ENCODE measurements at regions not wholly inside any gene's neighbourhood (a gene's known extent, or its start where the extent isn't known, plus 50 kb on each side); places are given as distances from the start of the nearest gene placed in this dataset.

DNA sequence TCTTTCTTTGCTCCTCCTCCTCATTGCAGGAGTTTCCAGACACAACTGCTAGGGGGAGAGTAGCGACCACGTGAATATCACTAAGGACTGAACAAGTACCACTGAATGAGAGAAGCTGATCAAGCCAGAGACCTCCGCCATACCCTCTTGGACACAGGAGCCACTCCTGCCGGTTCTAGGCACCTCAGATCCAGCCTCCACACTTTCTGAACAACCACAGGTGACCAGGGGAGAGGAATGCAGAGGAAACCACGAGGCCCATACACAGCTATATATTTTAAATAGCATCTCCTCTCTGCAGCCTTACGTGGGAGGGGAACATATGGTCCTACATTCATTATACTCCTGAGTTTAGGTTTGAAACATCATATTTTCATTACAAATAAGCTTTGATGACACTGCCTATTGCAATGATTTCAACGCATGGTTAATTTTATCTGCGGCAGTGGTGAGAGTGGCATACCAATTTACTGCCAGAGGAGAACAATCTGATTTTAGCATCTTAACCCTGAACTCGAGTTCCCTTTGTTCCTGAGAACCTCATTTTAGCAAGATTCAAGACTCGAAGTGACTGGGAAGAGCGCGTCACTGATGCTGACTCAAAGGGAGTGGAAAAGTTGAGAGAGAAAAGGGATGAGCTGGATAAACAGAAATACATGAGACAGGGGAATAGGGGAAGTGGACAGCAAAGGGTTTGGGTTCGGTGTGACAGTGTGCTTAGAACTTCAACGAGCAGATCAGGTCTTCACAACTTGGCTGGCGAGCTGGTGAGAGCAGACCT lies 231.7 kb upstream of the PPARGC1A start:
- in situ Hi-C loops (cut with HindIII; ENCODE audit: low sequenced_read_pairs) = no loop called here

DNA sequence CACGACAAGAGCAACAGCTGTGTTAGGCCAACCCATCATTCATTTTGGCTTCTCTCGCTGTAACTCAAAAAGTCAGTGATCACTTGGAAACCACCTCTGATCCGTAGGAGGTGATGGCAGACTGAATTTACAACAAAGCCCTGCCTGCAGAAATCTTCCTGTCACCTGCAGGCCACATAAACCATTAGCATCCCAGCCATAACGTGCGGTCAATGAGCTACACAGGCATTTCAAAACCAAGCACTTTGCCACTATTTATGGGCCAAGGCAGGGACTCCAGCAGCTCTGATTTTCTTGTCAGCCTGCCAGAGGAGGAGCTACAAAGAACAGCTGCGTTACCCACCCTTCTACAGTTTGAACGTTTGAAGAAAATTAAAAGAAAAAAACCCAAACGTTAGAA lies 228.1 kb upstream of the PPARGC1A start:
- in situ Hi-C loops (cut with HindIII; ENCODE audit: low sequenced_read_pairs) = no loop called here

DNA sequence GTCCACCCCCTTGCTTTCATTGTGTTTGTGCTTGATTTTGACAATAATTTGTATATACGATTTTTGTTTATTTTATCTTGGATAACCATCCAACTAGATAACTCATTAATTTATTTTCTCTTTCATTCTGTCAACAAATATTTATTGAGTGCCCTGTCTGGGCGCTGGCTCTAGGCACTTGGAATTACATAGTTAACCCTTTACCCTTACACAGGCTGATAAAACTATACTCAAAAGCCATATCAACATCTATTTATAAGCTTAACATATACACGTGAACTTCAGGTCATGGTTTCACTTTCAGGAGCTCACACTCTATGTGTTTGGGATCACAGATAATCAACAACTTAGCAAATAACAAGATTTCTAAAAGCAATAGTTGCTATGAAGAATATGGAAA lies 226.3 kb upstream of the PPARGC1A start:
- in situ Hi-C loops (cut with HindIII; ENCODE audit: low sequenced_read_pairs) = no loop called here

DNA sequence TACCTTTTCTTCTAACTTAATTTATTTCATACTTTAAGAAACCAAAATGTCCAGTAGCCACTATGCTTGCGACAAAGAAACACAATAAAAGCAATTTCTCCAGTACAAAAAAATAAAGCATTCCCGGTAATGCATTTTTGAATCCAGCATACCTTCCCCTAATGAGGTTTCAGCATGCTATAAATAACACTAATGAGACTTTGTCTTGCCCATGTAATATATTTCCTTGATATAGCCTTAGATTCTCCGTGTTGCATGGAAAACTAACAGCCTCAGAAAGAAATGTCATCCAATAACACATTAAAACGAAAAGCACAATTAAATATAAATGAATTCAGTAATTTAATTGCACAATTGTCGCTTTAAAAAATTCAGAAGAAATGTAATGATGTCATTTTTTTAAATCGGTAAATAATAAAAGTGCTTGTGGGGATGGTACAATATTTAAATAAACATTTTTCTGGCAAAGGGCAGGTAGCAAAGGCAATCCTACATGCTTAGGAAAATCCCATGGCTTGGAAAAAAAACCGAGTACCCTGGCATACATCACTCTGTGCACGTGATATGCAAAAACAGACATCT lies 225.2 kb upstream of the PPARGC1A start:
- in situ Hi-C loops (cut with HindIII; ENCODE audit: low sequenced_read_pairs) = no loop called here

DNA sequence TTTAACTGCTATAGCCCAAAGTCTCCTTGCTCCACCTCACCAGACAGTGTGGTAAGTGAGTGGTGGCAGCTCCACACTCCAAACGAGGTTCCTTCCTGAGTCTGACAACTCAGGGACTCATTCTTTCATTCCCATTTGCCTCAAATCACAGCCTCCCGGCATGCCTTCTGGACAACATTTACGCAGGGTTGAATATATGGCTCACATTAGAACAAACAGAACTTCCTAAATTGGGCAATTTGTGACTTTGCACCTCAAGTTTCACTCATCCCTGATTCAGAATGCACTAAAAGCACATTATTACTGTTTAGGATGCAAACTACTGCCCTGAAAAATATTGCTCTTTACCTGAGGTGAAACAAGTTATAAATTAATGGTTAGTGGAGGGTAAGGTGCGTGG lies 224.6 kb upstream of the PPARGC1A start:
- in situ Hi-C loops (cut with HindIII; ENCODE audit: low sequenced_read_pairs) = no loop called here

DNA sequence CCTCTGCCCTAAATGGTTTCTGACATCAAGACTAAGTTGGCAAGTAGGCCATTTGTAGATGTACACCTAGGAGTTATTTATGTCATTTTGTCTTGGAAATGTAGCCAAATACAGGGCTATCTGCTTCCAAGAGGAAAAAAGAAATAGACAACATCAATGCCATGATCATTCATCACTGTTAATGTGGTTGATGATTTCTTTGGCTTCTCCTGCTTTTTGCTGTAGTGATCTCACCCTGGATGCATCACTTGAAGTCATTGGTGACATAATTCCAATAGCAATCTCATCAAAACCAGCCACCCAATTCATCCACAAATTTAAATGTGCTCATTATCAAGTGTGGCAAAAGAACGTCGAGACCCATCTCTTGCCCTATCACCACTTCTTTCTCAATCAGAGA lies 222.6 kb upstream of the PPARGC1A start:
- in situ Hi-C loops (cut with HindIII; ENCODE audit: low sequenced_read_pairs) = no loop called here

DNA sequence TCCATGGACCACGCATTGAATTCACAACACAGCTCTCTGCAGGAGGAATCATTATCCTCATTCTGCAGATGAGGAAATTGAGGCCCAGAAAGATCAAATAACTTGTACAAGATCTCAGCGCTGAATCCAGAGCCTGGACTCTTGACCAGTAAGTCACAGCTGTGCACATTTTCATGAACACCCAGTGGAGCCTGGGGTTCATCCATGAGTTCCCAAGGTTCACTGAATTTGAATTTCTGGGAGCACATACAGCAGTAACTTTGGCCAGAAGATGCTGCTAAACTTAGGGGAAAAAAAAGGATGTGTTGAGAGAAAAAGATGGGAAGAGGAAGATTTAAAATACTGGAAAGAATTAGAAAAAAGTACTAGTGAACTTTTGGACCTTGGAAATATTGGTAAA lies 218.7 kb upstream of the PPARGC1A start:
- in situ Hi-C loops (cut with HindIII; ENCODE audit: low sequenced_read_pairs) = no loop called here

DNA sequence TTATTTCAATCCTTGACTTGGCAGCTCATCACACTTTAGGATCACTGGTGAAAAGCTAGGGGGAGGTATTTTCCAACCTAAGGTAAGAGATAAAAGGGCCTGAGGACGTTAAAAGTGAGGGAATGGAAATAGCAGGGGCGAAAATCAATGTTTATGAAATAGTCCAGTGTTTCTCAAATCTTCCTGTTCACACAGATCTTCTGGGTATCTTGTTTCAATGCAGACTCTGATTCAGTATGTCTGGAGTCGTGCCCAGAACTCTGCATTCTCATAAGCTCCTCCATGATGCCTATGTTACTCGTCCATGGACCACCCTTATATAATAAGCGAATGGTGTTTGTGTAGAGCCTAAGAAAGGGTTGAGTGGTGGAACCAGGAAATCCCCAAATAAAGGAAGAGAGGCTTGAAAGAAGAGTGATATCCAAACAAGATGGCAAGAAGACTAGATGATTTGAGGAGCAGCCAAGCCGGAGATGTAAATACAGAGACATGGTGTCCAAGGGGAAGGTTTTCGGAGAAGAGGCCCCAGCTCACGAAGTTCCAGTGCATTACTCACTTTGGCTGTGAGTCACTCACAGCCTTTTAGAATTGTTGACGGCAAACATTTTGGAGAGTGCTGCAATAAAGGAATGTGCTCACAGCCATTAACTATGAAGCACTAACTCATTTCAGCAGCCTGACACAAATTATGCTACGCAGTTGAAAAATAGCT lies 215.6 kb upstream of the PPARGC1A start:
- in situ Hi-C loops (cut with HindIII; ENCODE audit: low sequenced_read_pairs) = no loop called here

DNA sequence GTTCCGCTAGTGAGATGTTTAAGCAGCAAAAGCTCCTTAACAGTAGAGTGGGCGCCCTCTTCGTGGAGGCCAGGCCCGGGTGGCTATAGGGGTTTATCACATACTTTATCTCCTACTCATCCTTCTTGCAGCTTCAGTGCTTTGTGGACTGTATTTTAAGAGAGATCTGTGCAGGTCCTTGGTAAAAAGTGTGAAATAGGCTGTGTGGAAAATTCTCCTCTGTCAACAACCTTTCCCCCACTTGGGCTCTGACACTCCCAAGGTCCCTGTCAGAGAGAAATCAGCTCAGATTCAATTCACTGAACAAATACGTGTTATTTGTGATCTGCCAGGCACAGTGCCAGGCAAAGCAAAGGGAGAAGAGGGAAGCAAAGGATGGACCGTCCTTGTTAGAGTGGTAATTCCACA lies 214.3 kb upstream of the PPARGC1A start:
- in situ Hi-C loops (cut with HindIII; ENCODE audit: low sequenced_read_pairs) = no loop called here

DNA sequence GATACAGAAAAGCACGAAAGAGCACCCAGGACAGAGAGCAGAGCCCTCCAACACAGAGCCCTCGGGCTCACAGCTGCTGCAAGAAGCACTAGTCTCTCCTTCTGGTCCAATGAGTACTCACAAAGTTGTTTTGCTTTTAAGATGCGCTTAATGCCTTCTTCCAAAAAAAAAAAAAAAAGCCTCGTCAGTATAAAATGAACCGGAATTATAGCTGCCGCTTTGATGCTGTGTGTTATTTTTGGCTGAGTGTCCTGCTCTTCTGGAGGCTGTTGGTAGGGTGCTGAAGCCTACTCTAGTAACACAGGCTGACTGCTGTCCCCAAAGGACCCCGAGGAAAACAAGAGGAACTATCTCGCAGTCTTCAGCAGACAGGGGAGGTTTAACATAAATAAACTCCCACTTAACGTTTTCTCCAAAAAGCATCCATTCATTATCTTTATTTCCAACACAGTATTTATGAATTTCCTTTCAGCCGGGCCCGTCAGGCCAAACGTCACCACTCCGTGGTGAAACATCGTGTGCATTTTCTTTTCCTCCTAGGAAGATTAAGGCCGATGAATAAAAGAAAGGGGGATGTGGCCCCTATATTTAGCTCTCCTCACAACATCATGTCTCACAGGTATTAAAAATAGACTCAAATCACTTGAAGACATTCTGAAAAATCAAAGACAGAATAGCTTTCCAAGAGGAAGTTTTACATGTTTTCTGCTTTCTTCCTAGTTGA lies 213.7 kb upstream of the PPARGC1A start:
- in situ Hi-C loops (cut with HindIII; ENCODE audit: low sequenced_read_pairs) = no loop called here

DNA sequence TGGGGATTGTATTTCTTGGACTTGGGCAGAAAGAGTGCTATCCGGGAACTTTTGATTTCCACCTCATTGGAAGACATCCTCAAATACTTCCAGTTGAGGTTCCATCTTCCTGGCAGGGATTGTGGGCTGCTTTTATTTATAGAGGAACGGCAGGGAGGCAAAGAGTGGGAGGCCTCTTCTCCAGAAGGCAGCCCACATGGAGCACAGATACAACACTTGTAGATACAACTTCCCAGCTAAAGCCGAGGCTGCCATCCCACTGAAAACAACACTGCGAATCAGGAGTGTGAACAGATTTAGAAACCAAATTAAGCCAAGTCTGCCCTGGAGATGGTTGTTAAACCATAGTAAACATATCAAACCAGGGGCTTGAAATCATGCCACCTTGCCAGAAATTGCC lies 212.8 kb upstream of the PPARGC1A start:
- in situ Hi-C loops (cut with HindIII; ENCODE audit: low sequenced_read_pairs) = no loop called here

DNA sequence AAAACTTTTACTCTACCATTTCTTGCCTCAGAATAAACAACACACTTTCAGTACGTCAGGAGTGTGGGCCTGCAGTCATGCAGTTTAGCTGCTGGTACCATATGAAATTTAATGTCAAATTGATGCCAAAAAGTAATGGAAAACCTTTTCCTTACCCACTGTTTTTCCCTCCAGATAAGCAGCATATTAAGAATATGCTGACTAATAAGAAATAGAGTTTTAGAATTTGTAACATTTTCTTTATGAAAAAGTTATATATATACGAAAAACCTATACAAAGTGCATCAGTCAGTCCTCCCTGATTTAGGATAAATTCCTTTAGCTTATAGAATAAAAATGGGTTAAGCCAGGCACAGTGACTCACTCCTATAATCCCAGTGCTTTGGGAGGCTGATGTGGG lies 206.8 kb upstream of the PPARGC1A start:
- in situ Hi-C loops (cut with HindIII; ENCODE audit: low sequenced_read_pairs) = no loop called here

DNA sequence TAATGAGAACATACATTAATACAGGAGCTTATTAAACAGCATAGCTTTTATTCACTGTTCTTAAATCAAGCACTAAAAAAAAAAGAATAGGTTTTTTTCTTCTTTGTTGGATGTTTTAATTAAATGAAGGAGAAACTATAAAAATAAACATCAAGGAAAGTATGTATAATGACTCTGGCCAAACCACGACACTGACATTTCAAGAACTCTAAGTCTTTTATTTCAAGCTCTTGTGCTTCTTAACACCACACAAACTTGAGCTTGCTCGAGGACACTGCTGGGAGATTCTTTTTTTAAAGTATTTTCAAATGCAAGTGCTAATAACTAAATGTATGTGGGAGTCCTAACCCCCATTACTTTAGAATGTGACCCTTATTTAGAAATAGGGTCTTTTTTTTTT lies 204.9 kb upstream of the PPARGC1A start:
- in situ Hi-C loops (cut with HindIII; ENCODE audit: low sequenced_read_pairs) = no loop called here

DNA sequence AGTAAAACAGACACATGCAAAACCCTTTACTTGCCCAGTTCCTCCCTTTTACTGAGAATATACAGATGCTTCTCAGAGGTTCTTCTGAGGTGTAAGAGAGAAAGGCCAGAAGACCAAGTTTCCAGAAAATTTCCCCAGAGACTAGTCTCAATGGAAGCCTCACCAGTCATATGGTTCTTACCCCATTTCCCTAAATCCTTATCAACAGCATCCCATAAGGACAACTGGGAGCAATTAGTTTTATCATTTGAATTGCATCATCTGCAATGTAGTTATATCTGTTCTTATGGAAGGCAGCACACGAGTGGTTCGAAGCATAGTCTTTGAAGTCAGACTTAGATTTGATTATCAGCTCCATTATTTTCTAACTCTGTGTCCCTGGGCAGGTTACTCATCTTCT lies 203.6 kb upstream of the PPARGC1A start:
- in situ Hi-C loops (cut with HindIII; ENCODE audit: low sequenced_read_pairs) = no loop called here

DNA sequence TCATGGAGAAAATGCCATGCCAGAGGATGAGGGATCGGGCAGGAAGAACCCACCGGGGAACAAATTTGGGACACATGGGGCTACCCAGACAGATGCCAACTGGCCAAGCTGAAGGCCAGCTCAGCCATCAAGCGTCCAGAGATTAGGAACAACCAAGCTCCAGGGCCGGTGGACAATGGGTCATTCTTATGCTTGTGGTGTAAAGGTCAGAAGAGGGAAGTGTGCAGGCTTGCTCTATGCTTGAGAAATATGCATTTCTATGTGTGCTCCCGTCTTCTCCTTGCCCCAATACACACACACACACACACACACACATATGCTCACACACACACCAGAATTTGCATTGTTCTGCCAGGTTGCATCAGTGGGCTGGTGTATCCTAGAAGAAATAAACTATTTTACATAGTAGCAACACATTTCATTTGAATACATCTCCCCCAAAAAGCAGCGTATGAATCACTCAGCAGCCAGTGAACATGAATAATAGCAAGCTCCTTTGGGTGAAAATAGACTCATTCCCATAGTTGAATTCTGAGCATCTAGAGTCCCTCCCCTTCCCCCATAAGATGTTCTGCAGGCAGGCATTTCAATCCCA lies 201.9 kb upstream of the PPARGC1A start:
- in situ Hi-C loops (cut with HindIII; ENCODE audit: low sequenced_read_pairs) = no loop called here

DNA sequence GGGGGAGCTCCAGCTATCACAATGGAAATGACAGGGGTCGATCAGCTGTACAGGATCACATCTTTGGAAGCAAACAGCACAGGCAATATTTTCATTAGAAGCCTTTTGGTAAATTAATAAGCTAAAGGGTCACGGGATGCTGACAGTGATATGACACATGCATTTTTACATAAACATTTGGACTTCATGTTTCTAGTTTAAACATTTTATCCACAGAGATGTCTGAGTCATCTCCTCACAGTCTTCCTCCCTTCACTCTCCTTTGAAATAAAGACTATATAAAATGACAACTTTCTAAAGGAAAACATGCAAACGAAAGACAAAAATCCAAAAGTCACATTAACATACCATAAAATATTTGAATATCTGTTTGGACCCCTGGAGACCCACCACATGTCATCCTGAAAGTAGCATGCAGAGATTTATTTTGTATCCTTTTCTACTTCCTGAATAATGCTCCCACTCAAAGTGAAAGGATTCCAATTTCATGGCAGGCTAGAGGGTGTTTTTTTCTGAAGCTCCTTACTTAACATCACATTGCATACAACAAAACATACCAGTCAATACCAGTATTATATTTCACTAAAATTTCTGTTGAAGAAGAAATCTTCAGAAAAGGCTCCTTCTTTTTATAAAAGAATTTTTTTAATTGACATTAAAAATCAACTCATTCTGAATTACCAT lies 200.1 kb upstream of the PPARGC1A start:
- in situ Hi-C loops (cut with HindIII; ENCODE audit: low sequenced_read_pairs) = no loop called here

DNA sequence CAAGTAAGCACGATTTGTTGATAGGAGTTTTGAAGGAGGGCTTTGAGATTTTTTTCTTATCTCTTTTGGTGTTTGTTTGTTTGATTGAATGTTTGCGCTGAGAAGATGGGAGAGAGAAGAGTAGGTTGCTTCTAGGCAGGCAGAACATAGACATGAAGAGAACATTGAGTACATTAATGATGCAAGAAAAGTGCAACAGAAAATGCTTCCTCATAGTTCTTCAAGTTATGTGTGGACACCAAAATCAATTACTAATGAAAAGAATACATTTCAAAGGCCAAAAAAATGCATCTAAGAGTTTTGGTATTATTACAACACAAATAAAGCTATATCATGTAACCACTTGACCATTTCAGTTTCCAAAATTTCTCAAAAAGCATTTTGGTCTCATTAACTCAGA lies 191.0 kb upstream of the PPARGC1A start:
- in situ Hi-C loops (cut with HindIII; ENCODE audit: low sequenced_read_pairs) = no loop called here

DNA sequence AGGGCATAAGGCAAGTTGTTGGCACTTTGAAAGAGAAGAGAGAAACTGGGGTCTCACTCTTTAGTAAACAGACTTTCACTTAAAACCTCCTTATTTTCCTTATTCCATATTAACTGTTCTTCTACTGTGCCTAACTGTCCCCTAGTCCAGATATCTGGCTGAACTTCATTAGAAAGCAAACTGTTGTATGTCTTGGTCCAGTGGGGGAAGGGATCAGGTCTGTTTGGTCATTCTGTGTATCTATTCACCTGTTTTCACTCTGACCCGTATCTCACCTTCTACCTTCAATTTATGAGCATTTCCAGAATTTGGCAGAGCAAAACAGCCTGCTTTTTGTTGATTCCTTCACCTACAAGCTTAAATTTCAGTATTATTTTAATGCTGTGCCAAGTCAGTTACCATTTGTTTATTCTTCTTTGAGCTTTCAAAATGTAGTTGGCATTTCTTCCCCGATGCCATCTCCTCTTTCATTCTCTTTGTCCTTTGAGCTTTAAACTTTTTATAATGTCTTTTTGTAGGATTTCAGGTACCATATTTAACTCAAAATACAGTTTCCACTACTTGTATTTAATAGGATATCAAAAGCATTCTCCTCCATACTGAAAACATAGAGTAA lies 188.6 kb upstream of the PPARGC1A start:
- in situ Hi-C loops (cut with HindIII; ENCODE audit: low sequenced_read_pairs) = no loop called here

DNA sequence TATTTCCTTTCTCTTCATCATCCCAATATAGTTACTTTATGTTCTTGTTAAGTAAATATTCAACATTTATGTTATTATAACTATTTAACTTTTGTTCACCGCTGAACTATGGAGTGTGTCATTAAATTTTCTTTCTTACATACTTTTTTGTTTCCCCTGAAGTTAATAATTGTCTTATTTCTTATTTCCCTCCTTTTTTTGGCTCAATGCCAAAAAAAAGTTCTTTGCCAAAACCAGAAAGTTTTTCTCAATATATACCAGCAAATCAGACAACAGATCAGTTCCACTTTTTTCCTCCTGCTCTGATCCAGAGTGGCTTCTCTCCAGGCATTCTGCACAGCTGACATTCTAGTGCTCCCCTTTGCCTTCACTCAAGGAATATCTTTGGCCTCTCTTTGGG lies 187.0 kb upstream of the PPARGC1A start:
- in situ Hi-C loops (cut with HindIII; ENCODE audit: low sequenced_read_pairs) = no loop called here

DNA sequence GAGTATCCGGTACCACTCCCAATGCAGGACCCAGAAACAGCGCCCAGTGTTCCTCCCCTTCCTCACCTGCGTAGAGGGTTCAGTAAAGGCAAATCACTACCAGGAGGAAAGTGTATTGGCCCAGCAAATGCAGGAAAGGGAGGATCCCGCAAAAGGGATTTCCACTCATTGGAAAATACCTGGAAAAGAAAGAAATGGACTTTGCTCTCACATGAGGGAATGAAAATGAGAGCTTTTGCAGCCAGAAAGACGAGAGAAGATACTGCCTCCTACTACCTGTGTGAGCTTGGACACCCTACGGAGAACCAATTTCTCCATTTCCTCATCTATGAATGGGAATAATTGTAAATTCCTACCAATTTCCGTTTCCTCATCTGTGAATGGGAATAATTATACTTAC lies 184.1 kb upstream of the PPARGC1A start:
- in situ Hi-C loops (cut with HindIII; ENCODE audit: low sequenced_read_pairs) = no loop called here
